Activated B cell treated with CpG ODN at 0.5 μM for 24 hours (primary cell): ENCODE measurements at regions not wholly inside any gene's neighbourhood (a gene's known extent, or its start where the extent isn't known, plus 50 kb on each side); places are given as distances from the start of the nearest gene placed in this dataset.
A peak's percentile ranks its signal among the peaks of the same experiment; 100 is the strongest.

Source experiments
- ATAC-seq: fragments of 200-7000 bp; cut with Tn5 transposase; one replicate; pipeline ENCODE4 v1.10.0; 2021; ENCODE audit warnings: low read depth, mild to moderate bottlenecking, moderate library complexity
- CTCF ChIA-PET: fragments of 350-600 bp; sonication (Branson Sonifier 250); formaldehyde crosslinking; loops from one replicate; lab custom pipeline; 2021; ENCODE audit warnings: antibody characterized with exemption; lab: Charles Lee
- POLR2A ChIA-PET: fragments of 350-600 bp; sonication (Branson Sonifier 250); formaldehyde crosslinking; loops from one replicate; lab custom pipeline; 2021; ENCODE audit warnings: antibody characterized with exemption; lab: Charles Lee
- DNase-seq: peaks from one replicate; pipeline ENCODE4 v3.0.0; 2022
- H3K27ac Mint-ChIP-seq: one replicate; pipeline ENCODE4 v1.8.0; 2020; ENCODE audit warnings: mixed read lengths
- H3K27me3 Mint-ChIP-seq: one replicate; pipeline ENCODE4 v1.8.0; 2021; ENCODE audit warnings: mixed read lengths
- H3K36me3 Mint-ChIP-seq: one replicate; pipeline ENCODE4 v1.8.0; 2021; ENCODE audit warnings: low read depth, mixed read lengths
- H3K4me1 Mint-ChIP-seq: one replicate; pipeline ENCODE4 v1.8.0; 2021; ENCODE audit warnings: mixed read lengths
- H3K4me3 Mint-ChIP-seq: one replicate; pipeline ENCODE4 v1.8.0; 2020; ENCODE audit warnings: mild to moderate bottlenecking, mixed read lengths
- H3K9me3 Mint-ChIP-seq: one replicate; pipeline ENCODE4 v1.8.0; 2020; ENCODE audit warnings: mixed read lengths
- CTCF ChIP-seq: fragments of 200-600 bp; IDR thresholded peaks from one replicate; pipeline ENCODE4 v1.8.0; 2022; ENCODE audit warnings: antibody characterized with exemption, mild to moderate bottlenecking
- intact Hi-C: fragments of 100-400 bp; cut with micrococcal nuclease; formaldehyde crosslinking; loops from one replicate; pipeline ENCODE4 v1.15.1; 2024

GRCh38 chr9:95724253-95724991 is 151.1 kb upstream of the ERCC6L2 start:
- ChIA-PET POLR2A (no interaction called here), CTCF (no interaction called here)
- ATAC-seq = peak; percentile 82
- no peak for DNase-seq
- Mint-ChIP-seq H3K4me3 (peak overlapping the region; percentile 3), H3K36me3 (no peaks in the 10 kb centered on the region), H3K9me3 (no peaks in the 10 kb centered on the region), H3K27me3 (no peaks in the 10 kb centered on the region), H3K4me1 (peaks cover 13% of the 10 kb centered on the region), H3K27ac (peak overlapping the region; percentile 50)
- TF ChIP-seq CTCF = no peak
- intact Hi-C loops = loop anchor here (10.0 kb wide), 1 partner anchor 150 kb away; the partner anchor contains the start of gene ERCC6L2

GRCh38 chr9:95722141-95722540 is 153.3 kb upstream of the ERCC6L2 start:
- intact Hi-C loops = loop anchor here (10.0 kb wide), 1 partner anchor 153 kb away; the partner anchor contains the start of gene ERCC6L2
- H3K27me3 Mint-ChIP-seq = no peaks in the 10 kb centered on the region
- peaks cover 13% of the 10 kb centered on the region for H3K4me1 Mint-ChIP-seq
- H3K9me3 Mint-ChIP-seq = peaks cover 7% of the 10 kb centered on the region
- H3K27ac Mint-ChIP-seq = no peak overlapping the region
- ATAC-seq = no peak
- no peak overlapping the region for H3K4me3 Mint-ChIP-seq
- DNase-seq = no peak
- ChIA-PET POLR2A (no interaction called here), CTCF (no interaction called here)
- no peaks in the 10 kb centered on the region for H3K36me3 Mint-ChIP-seq
- no peak for TF ChIP-seq CTCF

GRCh38 chr9:95721061-95721531 is 154.4 kb upstream of the ERCC6L2 start:
- no peak for TF ChIP-seq CTCF
- Mint-ChIP-seq H3K27me3 (no peaks in the 10 kb centered on the region), H3K27ac (no peak overlapping the region), H3K36me3 (no peaks in the 10 kb centered on the region), H3K4me1 (peaks cover 13% of the 10 kb centered on the region), H3K9me3 (peaks cover 7% of the 10 kb centered on the region), H3K4me3 (no peak overlapping the region)
- ATAC-seq = no peak
- intact Hi-C loops = loop anchor here (10.0 kb wide), 1 partner anchor 154 kb away; the partner anchor contains the start of gene ERCC6L2
- POLR2A ChIA-PET = no interaction called here
- no peak for DNase-seq
- CTCF ChIA-PET = no interaction called here

- Mint-ChIP-seq H3K4me1 (peaks cover 13% of the 10 kb centered on the region), H3K9me3 (peaks cover 9% of the 10 kb centered on the region), H3K27ac (no peak overlapping the region), H3K4me3 (no peak overlapping the region), H3K27me3 (no peaks in the 10 kb centered on the region), H3K36me3 (no peaks in the 10 kb centered on the region)
- CTCF ChIA-PET = no interaction called here
- no peak for ATAC-seq
- intact Hi-C loops = loop anchor here (10.0 kb wide), 1 partner anchor 154 kb away; the partner anchor contains the start of gene ERCC6L2
- no peak for TF ChIP-seq CTCF
- DNase-seq = no peak
- POLR2A ChIA-PET = no interaction called here
Observed at GRCh38 chr9:95720496-95720895, 155.0 kb upstream of the ERCC6L2 start.

GRCh38 chr9:95719354-95719753 is 156.1 kb upstream of the ERCC6L2 start:
- Mint-ChIP-seq H3K27me3 (no peaks in the 10 kb centered on the region), H3K36me3 (no peaks in the 10 kb centered on the region), H3K27ac (no peak overlapping the region), H3K4me3 (no peak overlapping the region), H3K9me3 (peaks cover 12% of the 10 kb centered on the region), H3K4me1 (peaks cover 5% of the 10 kb centered on the region)
- CTCF ChIA-PET = no interaction called here
- POLR2A ChIA-PET = no interaction called here
- intact Hi-C loops = no loop called here
- ATAC-seq = no peak
- no peak for TF ChIP-seq CTCF
- DNase-seq = no peak
